GOT3 (cell line): ENCODE measurements at regions not wholly inside any gene's neighbourhood (a gene's known extent, or its start where the extent isn't known, plus 50 kb on each side); places are given as distances from the start of the nearest gene placed in this dataset.

Experiments used
- DNase-seq: peaks from one replicate; lab custom pipeline; 2025; ENCODE audit warnings: mixed read lengths; lab: John Stamatoyannopoulos, UW

- DNase-seq: no peak
Observed at GRCh38 chr4:124478470-124478869, 234.1 kb downstream of the ANKRD50 start.

- no peak for DNase-seq
Observed at GRCh38 chr4:124480061-124480460, 232.5 kb downstream of the ANKRD50 start.

- DNase-seq: no peak
Observed at GRCh38 chr4:124481123-124481522, 231.4 kb downstream of the ANKRD50 start.

DNA sequence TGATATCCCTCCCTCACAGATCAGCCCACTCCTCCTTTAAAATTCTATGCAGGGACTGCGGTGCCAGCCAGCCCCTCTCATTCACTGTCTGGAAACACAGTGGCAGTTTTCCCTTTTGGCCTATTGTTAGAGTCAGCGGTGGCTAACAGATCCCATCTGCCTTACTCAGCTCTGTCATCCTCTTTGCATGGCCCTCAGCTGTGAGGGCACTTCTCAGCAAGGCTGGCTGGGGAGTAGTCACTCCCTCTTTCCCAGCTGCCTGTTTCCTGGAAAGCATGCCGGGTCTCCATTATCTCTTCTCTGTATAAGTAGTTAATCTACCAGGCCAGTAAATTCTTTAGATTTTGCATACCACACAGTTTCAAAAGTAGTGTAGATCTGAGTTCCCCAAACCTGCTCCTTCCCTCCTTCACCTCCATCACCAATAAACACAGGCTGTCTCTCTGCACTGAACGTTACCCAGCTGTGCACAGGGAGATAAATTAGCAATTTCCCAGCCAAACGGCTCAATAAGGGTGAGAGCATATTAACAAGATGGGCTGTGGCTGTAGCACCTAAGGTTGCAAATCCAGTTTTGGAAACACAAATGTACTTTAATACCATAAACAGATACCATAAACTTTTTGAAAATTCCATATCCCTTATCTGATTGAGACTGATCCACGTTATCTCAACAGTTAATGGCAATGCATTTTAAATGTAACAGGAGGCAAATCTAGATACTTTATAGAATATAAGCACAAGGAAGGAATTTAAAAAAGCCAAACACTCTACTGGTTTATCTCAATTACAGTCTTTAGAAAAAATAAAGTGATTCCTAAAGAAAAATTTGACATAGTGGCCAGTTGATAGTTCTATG, 229.3 kb downstream of the ANKRD50 start:
- no peak for DNase-seq

- DNase-seq: no peak
Observed at GRCh38 chr4:124484008-124484407, 228.5 kb downstream of the ANKRD50 start.

DNA sequence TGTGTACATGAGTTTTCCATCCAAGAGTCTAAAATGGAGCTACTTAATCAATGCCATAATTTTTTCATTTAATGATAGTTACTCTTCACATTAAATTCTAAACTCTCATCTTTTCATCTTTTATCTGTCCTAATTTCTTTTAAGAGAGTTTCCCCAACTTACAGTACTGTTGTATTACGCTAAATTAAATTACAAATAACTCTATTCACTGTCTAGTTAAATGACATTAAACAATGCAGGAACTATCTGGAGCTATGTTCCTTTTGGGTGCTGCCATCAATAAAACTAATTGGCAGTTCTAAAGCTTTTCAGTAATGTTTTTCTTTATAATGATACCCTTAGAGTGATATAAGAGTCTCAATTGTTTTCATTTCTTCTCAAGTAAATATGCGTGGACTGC, 227.6 kb downstream of the ANKRD50 start:
- DNase-seq: no peak

GRCh38 chr4:124486423-124486822, 226.1 kb downstream of the ANKRD50 start:
- DNase-seq: no peak

DNA sequence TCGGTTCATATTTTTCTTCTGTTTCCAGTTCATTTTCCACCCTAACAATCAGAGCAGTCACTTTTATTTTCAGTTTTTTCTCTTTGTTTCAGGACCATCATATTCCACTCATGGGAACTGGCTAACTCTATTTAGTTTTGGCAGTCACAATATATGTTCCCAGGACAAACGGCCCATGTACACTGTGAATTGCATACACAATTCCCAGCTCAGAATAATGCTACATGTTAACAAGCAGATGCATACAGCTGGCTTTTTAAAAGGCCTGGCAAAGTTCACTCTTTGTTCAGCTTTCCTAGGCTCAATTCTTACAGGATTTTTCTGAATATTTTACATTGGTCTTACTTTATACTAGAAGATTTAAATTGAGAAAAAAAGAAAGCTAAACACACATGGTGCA, 224.9 kb downstream of the ANKRD50 start:
- DNase-seq: no peak

- no peak for DNase-seq
Observed at GRCh38 chr4:124491361-124492145, 221.0 kb downstream of the ANKRD50 start.

- no peak for DNase-seq
Observed at GRCh38 chr4:124499261-124499660, 213.3 kb downstream of the ANKRD50 start.

DNA sequence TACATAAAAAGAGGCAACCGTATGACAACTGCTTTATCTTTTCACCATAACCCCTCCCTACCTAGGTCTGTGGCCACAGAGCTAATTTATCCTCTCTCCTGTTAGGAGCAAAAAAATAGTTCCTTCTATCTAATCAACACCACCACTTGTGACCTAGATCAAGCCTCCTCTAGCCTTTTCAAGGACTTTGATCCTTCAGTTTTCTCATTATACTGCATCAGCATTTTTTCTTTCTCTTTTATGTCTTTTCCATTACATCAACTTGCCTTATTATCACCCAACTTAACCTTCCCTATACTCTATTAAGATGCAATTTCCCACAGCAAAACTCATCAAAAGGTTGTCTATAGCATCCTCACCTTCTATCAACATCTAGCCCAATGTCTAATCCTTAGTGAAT, 211.0 kb downstream of the ANKRD50 start:
- DNase-seq: no peak

DNA sequence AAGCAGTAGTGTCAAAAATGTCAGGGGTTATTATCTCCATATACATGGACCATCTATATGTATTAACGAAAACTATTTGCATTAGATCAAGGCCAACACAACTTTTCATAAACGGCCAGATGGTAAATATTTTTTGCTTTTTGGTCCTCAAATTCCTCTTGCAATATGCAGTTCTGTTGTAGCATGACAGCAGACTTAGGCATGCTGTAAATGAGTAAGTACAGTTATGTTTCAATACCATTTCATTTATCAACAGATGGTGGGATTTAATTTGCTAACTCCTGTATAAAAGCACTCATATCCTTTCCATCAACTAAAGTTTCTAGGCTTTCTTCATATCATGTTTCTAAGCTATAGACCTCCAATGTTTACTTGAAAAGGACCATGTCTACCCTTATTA, 208.1 kb downstream of the ANKRD50 start:
- DNase-seq: no peak

DNA sequence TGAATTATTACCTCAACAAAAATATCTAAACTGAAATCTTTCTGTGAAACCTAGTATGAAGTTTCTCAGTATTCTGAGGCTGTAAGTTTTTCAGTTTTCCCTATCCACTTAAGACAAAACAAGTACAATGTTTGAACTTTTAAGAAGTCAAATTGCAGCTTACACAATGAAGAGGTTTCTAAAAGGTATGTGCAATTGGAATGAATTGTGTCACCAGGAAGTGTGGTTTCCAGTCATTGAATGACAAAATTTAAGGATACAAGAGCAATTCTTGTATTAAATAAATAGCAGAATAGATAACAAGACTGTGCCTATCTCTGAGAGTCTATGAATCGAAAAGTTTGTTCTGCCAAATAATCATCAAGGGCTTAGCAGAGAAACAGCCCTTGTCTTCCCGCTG, 207.3 kb downstream of the ANKRD50 start:
- DNase-seq: no peak

DNA sequence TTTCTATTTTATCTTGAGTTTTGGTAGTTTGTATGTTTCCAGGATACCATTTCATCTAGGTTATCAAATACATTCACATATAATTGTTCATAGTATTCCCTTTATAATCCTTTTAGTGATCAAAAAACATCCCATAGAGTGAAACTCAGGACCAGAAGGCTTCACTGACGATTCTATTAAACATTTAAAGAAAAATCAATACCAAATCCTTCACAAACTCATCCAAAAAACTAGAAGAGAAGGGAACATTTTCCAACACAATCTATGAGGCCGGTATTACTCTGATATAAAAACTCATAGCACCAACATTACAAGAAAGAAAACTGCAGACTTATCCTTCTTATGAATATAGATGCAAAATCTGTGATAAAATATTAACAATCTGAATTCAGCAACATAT, 203.4 kb downstream of the ANKRD50 start:
- no peak for DNase-seq

GRCh38 chr4:124514588-124514987, 197.9 kb downstream of the ANKRD50 start:
- DNase-seq: no peak

- DNase-seq: no peak
Observed at GRCh38 chr4:124515591-124515990, 196.9 kb downstream of the ANKRD50 start.

- DNase-seq: no peak
Observed at GRCh38 chr4:124519196-124519595, 193.3 kb downstream of the ANKRD50 start.

GRCh38 chr4:124523816-124524215, 188.7 kb downstream of the ANKRD50 start:
- no peak for DNase-seq

DNA sequence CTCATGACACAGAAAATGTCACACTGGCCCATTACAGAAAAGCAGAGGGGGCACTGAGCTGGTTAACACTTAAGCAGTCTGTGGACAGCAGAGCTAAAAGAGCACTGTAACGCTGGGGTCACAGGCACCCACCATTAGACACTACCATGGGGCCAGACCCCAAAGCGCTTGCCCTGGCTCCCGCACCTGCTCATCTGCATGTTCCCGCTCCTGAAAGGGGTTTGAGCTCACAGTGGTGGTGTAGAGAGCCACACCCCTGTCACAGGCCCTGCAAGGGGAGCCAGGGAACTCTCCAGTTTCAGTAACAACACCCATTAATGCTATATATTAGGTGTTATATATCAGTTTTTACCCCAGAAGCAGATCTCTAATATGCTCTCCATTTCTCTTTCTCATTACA, 187.0 kb downstream of the ANKRD50 start:
- DNase-seq: no peak

DNA sequence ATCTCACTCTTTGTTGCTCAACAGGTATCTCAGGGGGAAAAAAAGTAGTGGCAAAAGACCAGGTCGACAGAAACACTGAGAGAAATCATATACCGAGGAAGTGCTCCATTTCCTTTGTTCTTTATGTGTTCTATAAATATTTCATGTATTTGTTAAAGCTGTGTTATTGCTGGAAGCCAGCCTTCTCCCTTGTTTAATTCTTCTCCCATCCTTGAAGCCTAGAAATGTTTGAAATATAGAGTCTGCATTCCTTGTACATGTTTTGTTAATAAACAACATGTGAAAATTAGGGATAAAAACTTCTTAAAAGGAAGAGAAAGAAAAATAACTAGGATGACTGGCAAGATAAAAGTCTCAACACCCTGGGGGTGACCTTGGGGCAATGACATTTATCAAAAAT, 186.2 kb downstream of the ANKRD50 start:
- DNase-seq: no peak

GRCh38 chr4:124526769-124527168, 185.8 kb downstream of the ANKRD50 start:
- no peak for DNase-seq

DNA sequence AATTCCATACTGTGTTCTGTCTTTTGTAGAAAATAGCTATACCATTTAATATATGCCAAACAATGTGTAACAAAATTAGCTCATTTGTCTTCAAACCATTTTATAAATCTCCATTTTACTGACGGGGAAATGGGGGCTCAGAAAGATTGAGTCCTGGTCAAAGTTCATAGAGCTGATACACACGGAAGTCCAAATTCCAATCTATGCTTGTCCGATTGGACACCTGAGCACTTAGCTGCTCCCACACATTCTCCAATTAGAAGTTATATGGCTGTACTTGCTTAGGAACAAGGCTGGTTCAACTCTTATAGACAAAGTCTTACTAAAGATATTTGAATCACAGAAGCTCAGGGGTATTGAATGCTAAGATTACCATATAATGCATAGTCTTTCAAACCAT, 185.2 kb downstream of the ANKRD50 start:
- DNase-seq: no peak

GRCh38 chr4:124529131-124529530, 183.4 kb downstream of the ANKRD50 start:
- DNase-seq: no peak
